ENCODE measurements at regions not wholly inside any gene's neighbourhood (a gene's known extent, or its start where the extent isn't known, plus 50 kb on each side); places are given as distances from the start of the nearest gene placed in this dataset.
A peak's percentile ranks its signal among the peaks of the same experiment; 100 is the strongest.

GRCh38 chr6:22142856-22143255, 154.0 kb downstream of the PRL start:
- H3K36me3 ChIP-seq (ENCODE audit: low read depth) = no peaks in the 10 kb centered on the region
- no peak overlapping the region for H3K9ac ChIP-seq
- peaks cover 10% of the 10 kb centered on the region; the same call in 1 of the 2 replicates for H3F3A ChIP-seq (ENCODE audit: insufficient read depth)
- no peak overlapping the region for H3K4me3 ChIP-seq
- H4K20me1 ChIP-seq (ENCODE audit: insufficient read depth) = no peaks in the 10 kb centered on the region
- no peak for DNase-seq
- H3K4me1 ChIP-seq (ENCODE audit: insufficient read depth) = peaks cover 11% of the 10 kb centered on the region
- H2AFZ ChIP-seq = no peak overlapping the region
- no peak overlapping the region for H3K4me2 ChIP-seq (ENCODE audit: unreplicated experiment)
- in situ Hi-C loops (cut with MboI) = loop anchor here (25.0 kb wide), 1 partner anchor 1581 kb away; no protein-coding TSS in a partner anchor
- TF ChIP-seq EZH2phosphoT487 (IDR thresholded peaks at IDR 0.05; ENCODE audit: insufficient read depth, low read depth) = no peak
- no peak for TF ChIP-seq EZH2 (IDR thresholded peaks at IDR 0.05; ENCODE audit: insufficient read depth, poor library complexity, severe bottlenecking)
- no peak overlapping the region for H3K27ac ChIP-seq
- H3K79me2 ChIP-seq (ENCODE audit: insufficient read depth) = no peaks in the 10 kb centered on the region
- 81 to 83% methylated on average over 7 of the region's 7 CpGs for WGBS, 2 experiments (ENCODE audit: low coverage in 1 of 2, low lambda C conversion rate in 2 of 2, missing lambda C conversion rate in 2 of 2)
- H3K9me3 ChIP-seq (ENCODE audit: low read depth) = no peaks in the 10 kb centered on the region
- 0 out of 2 replicates have a peak, but pooled peaks cover 6% of the 10 kb centered on the region for H3K27me3 ChIP-seq (replicated peaks; ENCODE audit: insufficient read depth)
- no peaks in the 10 kb centered on the region for H3K9me2 ChIP-seq (ENCODE audit: insufficient read depth)

- Histone ChIP-seq H4K20me1 (ENCODE audit: insufficient read depth) (no peaks in the 10 kb centered on the region), H2AFZ (no peak overlapping the region), H3K4me1 (ENCODE audit: insufficient read depth) (peaks cover 23% of the 10 kb centered on the region), H3K9ac (no peak overlapping the region), H3K79me2 (ENCODE audit: insufficient read depth) (no peaks in the 10 kb centered on the region), H3K27ac (no peak overlapping the region), H3K4me2 (ENCODE audit: unreplicated experiment) (peak overlapping the region; percentile 79), H3K9me2 (ENCODE audit: insufficient read depth) (no peaks in the 10 kb centered on the region), H3K9me3 (ENCODE audit: low read depth) (no peaks in the 10 kb centered on the region), H3K36me3 (ENCODE audit: low read depth) (no peaks in the 10 kb centered on the region), H3K27me3 (replicated peaks; ENCODE audit: insufficient read depth) (0 out of 2 replicates have a peak, but pooled peaks cover 6% of the 10 kb centered on the region), H3K4me3 (peak overlapping the region; percentile 69; the same call in 1 of the 2 replicates), H3F3A (ENCODE audit: insufficient read depth) (peaks cover 21% of the 10 kb centered on the region; the same call in 1 of the 2 replicates)
- DNase-seq = no peak
- 8% methylated on average over 3 of the region's 3 CpGs for WGBS, 2 experiments (ENCODE audit: low coverage in 1 of 2, low lambda C conversion rate in 2 of 2, missing lambda C conversion rate in 2 of 2)
- in situ Hi-C loops (cut with MboI) = loop anchor here (25.0 kb wide), 1 partner anchor 1583 kb away; no protein-coding TSS in a partner anchor
- no peak for TF ChIP-seq EZH2phosphoT487 (IDR thresholded peaks at IDR 0.05; ENCODE audit: insufficient read depth, low read depth)
- TF ChIP-seq EZH2 (IDR thresholded peaks at IDR 0.05; ENCODE audit: insufficient read depth, poor library complexity, severe bottlenecking) = no peak
Observed at GRCh38 chr6:22145376-22145775, 151.5 kb downstream of the PRL start.

DNA sequence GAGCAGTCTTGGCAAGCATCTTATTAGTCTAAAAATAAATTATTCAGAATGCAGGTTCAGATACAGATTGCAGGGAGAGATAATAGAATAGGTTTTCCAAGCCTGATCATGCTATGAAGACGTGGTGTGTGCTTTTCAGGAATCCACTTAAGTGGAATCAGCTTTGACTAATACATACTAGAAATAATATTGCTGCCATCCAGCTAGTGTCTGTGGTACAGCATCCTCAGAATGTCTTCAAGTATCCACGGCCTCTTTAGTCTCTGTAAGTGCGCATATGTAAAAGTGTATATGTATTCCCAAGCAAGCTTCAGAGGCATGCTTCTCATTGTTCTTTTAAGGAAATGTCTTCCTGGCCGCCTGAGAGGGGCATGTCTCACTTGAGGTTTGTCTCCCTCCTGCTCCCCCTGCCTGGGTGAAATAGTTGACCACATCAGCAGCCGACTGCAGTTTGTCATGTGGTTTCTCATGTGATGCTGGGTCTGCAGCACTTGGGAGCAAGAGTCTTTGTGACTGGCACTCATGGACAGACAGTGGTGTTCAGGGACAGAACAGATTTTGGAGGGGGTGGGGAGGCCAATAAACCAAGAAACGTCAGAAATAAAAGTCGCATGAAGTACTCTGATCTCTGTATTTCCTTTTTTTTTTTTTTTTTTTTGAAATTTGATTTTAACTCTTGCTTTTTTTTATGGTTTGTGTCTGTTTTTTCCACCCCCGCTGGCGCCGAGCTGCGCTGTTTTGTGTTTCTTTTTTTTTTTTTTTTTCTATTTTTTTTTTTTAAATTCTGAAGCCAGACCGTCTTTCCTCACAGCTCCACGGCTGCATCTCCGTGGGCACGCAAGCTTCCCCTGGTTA, 150.8 kb downstream of the PRL start:
- H3K36me3 ChIP-seq (ENCODE audit: low read depth) = no peaks in the 10 kb centered on the region
- H4K20me1 ChIP-seq (ENCODE audit: insufficient read depth) = no peaks in the 10 kb centered on the region
- peak; percentile 73 for DNase-seq
- H3K27ac ChIP-seq = no peak overlapping the region
- H3K79me2 ChIP-seq (ENCODE audit: insufficient read depth) = no peaks in the 10 kb centered on the region
- H3K9ac ChIP-seq = peak overlapping the region; percentile 35; the same call in 1 of the 2 replicates
- H3K9me3 ChIP-seq (ENCODE audit: low read depth) = no peaks in the 10 kb centered on the region
- no peaks in the 10 kb centered on the region for H3K9me2 ChIP-seq (ENCODE audit: insufficient read depth)
- peaks cover 21% of the 10 kb centered on the region; the same call in 1 of the 2 replicates for H3F3A ChIP-seq (ENCODE audit: insufficient read depth)
- H3K4me3 ChIP-seq = peak overlapping the region; percentile 69
- H3K4me2 ChIP-seq (ENCODE audit: unreplicated experiment) = peak overlapping the region; percentile 79
- peaks cover 23% of the 10 kb centered on the region for H3K4me1 ChIP-seq (ENCODE audit: insufficient read depth)
- H3K27me3 ChIP-seq (replicated peaks; ENCODE audit: insufficient read depth) = 0 out of 2 replicates have a peak, but pooled peaks cover 10% of the 10 kb centered on the region
- in situ Hi-C loops (cut with MboI) = loop anchor here (25.0 kb wide), 1 partner anchor 1584 kb away; no protein-coding TSS in a partner anchor
- H2AFZ ChIP-seq = peak overlapping the region; percentile 86
- WGBS, 2 experiments (ENCODE audit: low coverage in 1 of 2, low lambda C conversion rate in 2 of 2, missing lambda C conversion rate in 2 of 2) = 1 to 3% methylated on average over 14 to 15 of the region's 15 CpGs
- TF ChIP-seq EZH2phosphoT487 (IDR thresholded peaks at IDR 0.05; ENCODE audit: insufficient read depth, low read depth) (no peak), EZH2 (IDR thresholded peaks at IDR 0.05; ENCODE audit: insufficient read depth, poor library complexity, severe bottlenecking) (no peak)

DNA sequence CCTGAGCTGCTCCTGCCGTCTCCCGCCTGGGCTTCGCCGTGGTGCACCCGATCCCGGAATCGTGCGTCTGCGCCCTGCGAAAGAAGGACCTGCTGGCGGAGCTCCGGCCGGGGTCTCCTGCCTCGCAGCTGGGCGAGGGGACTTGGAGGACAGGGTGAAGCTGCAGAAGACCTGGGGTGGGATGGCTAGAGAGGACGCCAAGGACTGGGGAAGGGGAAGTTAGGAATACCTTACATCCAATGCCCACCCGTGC, 150.2 kb downstream of the PRL start:
- peaks cover 21% of the 10 kb centered on the region; the same call in 1 of the 2 replicates for H3F3A ChIP-seq (ENCODE audit: insufficient read depth)
- no peak overlapping the region for H3K27ac ChIP-seq
- no peaks in the 10 kb centered on the region for H3K36me3 ChIP-seq (ENCODE audit: low read depth)
- H3K4me3 ChIP-seq = peak overlapping the region; percentile 69
- WGBS, 2 experiments (ENCODE audit: low coverage in 1 of 2, low lambda C conversion rate in 2 of 2, missing lambda C conversion rate in 2 of 2) = 31 to 33% methylated on average over 17 of the region's 17 CpGs
- no peaks in the 10 kb centered on the region for H4K20me1 ChIP-seq (ENCODE audit: insufficient read depth)
- no peak for DNase-seq
- 0 out of 2 replicates have a peak, but pooled peaks cover 12% of the 10 kb centered on the region for H3K27me3 ChIP-seq (replicated peaks; ENCODE audit: insufficient read depth)
- peak overlapping the region; percentile 35; the same call in 1 of the 2 replicates for H3K9ac ChIP-seq
- H2AFZ ChIP-seq = peak overlapping the region; percentile 86
- H3K4me1 ChIP-seq (ENCODE audit: insufficient read depth) = peaks cover 23% of the 10 kb centered on the region
- no peaks in the 10 kb centered on the region for H3K9me2 ChIP-seq (ENCODE audit: insufficient read depth)
- no peaks in the 10 kb centered on the region for H3K79me2 ChIP-seq (ENCODE audit: insufficient read depth)
- in situ Hi-C loops (cut with MboI) = loop anchor here (25.0 kb wide), 1 partner anchor 1584 kb away; no protein-coding TSS in a partner anchor
- H3K4me2 ChIP-seq (ENCODE audit: unreplicated experiment) = peak overlapping the region; percentile 79
- H3K9me3 ChIP-seq (ENCODE audit: low read depth) = no peaks in the 10 kb centered on the region
- TF ChIP-seq EZH2phosphoT487 (IDR thresholded peaks at IDR 0.05; ENCODE audit: insufficient read depth, low read depth) = no peak
- TF ChIP-seq EZH2 (IDR thresholded peaks at IDR 0.05; ENCODE audit: insufficient read depth, poor library complexity, severe bottlenecking) = no peak
